Astrocyte (in vitro differentiated cells and primary cell): ENCODE measurements at regions not wholly inside any gene's neighbourhood (a gene's known extent, or its start where the extent isn't known, plus 50 kb on each side); places are given as distances from the start of the nearest gene placed in this dataset.
"Not testable (repeated sequence)": the region's sequence is repeated elsewhere in the genome, so short reads cannot be mapped to it uniquely, and the experiment has no call there.

ENCODE experiments used
- CTCF ChIP-seq: IDR thresholded peaks from 2 replicates; pipeline ENCODE4 v1.5.1; 2011; ENCODE audit warnings: low read depth, mild to moderate bottlenecking, inconsistent platforms, low read length, moderate library complexity; ENCODE audit not compliant: insufficient read depth
- EZH2 ChIP-seq: IDR thresholded peaks from 2 replicates; pipeline ENCODE4 v1.6.1; 2012; ENCODE audit warnings: mild to moderate bottlenecking, low read length, inconsistent platforms; ENCODE audit not compliant: insufficient read depth

GRCh38 chr4:73332012-73332411 lies 72.1 kb upstream of the ALB start:
- TF ChIP-seq CTCF, EZH2: not testable (repeated sequence)
